SK-N-SH (cell line): ENCODE measurements at regions not wholly inside any gene's neighbourhood (a gene's known extent, or its start where the extent isn't known, plus 50 kb on each side); places are given as distances from the start of the nearest gene placed in this dataset.

Experiments
- CTCF ChIA-PET: fragments of 300-600, 350-600 bp; formaldehyde crosslinking; extraction: SDS; loops from one replicate; lab custom pipeline; 2021; lab: Yijun Ruan, JAX
- POLR2A ChIA-PET: fragments of 350-600 bp; sonication (Branson Sonifier 250); formaldehyde crosslinking; extraction: SDS; loops from one replicate; lab custom pipeline; 2020; ENCODE audit warnings: antibody characterized with exemption, inconsistent platforms; lab: Yijun Ruan, JAX
- DNase-seq: peaks from one replicate; pipeline ENCODE4 v3.0.0; 2012
- H2AFZ ChIP-seq: fragments of 200-600 bp; sonication (generic); 2 replicates; pipeline ENCODE4 v1.8.1; 2016; ENCODE audit warnings: antibody characterized with exemption, mild to moderate bottlenecking, low read depth
- H3F3A ChIP-seq: fragments of 200-600 bp; sonication (generic); replicated peaks from 2 replicates; pipeline ENCODE3; 2016; ENCODE audit warnings: antibody characterized with exemption, mild to moderate bottlenecking; ENCODE audit not compliant: insufficient read depth
- H3K27ac ChIP-seq, 2 experiments: fragments of 200-500 bp in 1 of 2; fragments of 200-600 bp in 1 of 2; sonication (Bioruptor generic) in 1 of 2; sonication (generic), shearing (Covaris generic) in 1 of 2; 2 replicates each; pipeline versions ENCODE4 v1.5.1 to v1.6.1; 2014 to 2016; ENCODE audit warnings: low read depth in 2 of 2, inconsistent platforms in 1 of 2, low read length in 1 of 2, mild to moderate bottlenecking in 1 of 2, mixed read lengths in 1 of 2
- H3K27me3 ChIP-seq: fragments of 200-600 bp; sonication (generic), shearing (Covaris generic); 2 replicates; pipeline ENCODE4 v1.6.1; 2016; ENCODE audit warnings: mixed run types; ENCODE audit not compliant: insufficient read depth
- H3K36me3 ChIP-seq, 2 experiments: fragments of 200-500 bp in 1 of 2; fragments of 200-600 bp in 1 of 2; sonication (Bioruptor generic) in 1 of 2; sonication (generic) in 1 of 2; replicated peaks in 1 of 2; 2 replicates each; pipeline versions ENCODE3 to v1.5.1; 2014 to 2016; ENCODE audit warnings: low read length in 1 of 2, mild to moderate bottlenecking in 1 of 2; ENCODE audit not compliant: insufficient read depth in 2 of 2, control insufficient read depth in 1 of 2
- H3K4me1 ChIP-seq, 2 experiments: fragments of 200-500 bp in 1 of 2; fragments of 200-600 bp in 1 of 2; sonication (Bioruptor generic) in 1 of 2; sonication (generic), shearing (Covaris generic) in 1 of 2; 2 replicates each; pipeline versions ENCODE4 v1.5.1 to v1.6.1; 2014 to 2016; ENCODE audit warnings: low read depth in 1 of 2, low read length in 1 of 2, mixed run types in 1 of 2; ENCODE audit not compliant: insufficient read depth in 2 of 2, control insufficient read depth in 1 of 2
- H3K4me2 ChIP-seq: fragments of 200-600 bp; sonication (generic), shearing (Covaris generic); 2 replicates; pipeline ENCODE4 v1.6.1; 2017; ENCODE audit warnings: mixed run types
- H3K4me3 ChIP-seq, 2 experiments: fragments of 200-500 bp in 1 of 2; fragments of 200-600 bp in 1 of 2; sonication (Bioruptor generic) in 1 of 2; sonication (generic), shearing (Covaris generic) in 1 of 2; 2 replicates each; pipeline versions ENCODE4 v1.5.1 to v1.8.1; 2014 to 2016; ENCODE audit warnings: low read depth in 2 of 2, inconsistent platforms in 1 of 2, low read length in 1 of 2, mild to moderate bottlenecking in 1 of 2, mixed read lengths in 1 of 2, moderate library complexity in 1 of 2
- H3K79me2 ChIP-seq: fragments of 200-600 bp; sonication (generic); 2 replicates; pipeline ENCODE4 v1.8.1; 2017; ENCODE audit warnings: mild to moderate bottlenecking; ENCODE audit not compliant: insufficient read depth
- H3K9ac ChIP-seq: fragments of 200-600 bp; sonication (generic); 2 replicates; pipeline ENCODE4 v1.6.1; 2017; ENCODE audit warnings: mixed run types
- H3K9me2 ChIP-seq: fragments of 200-600 bp; sonication (generic); 2 replicates; pipeline ENCODE4 v1.6.1; 2017; ENCODE audit warnings: mixed run types
- H3K9me3 ChIP-seq: fragments of 200-600 bp; sonication (generic); 2 replicates; pipeline ENCODE4 v1.6.1; 2017; ENCODE audit warnings: mixed run types, mild to moderate bottlenecking, moderate library complexity
- H4K20me1 ChIP-seq: fragments of 200-600 bp; sonication (generic); 2 replicates; pipeline ENCODE4 v1.6.1; 2017; ENCODE audit warnings: mild to moderate bottlenecking, mixed run types; ENCODE audit not compliant: insufficient read depth
- CHD2 ChIP-seq: fragments of 150-350 bp; IDR thresholded peaks from 2 replicates; pipeline ENCODE4 v1.6.1; 2018; ENCODE audit warnings: low read length; ENCODE audit not compliant: partially characterized antibody
- CTCF ChIP-seq: fragments of 200-600 bp; sonication (generic); IDR thresholded peaks from 2 replicates; pipeline ENCODE4 v1.6.1; 2017; ENCODE audit warnings: antibody characterized with exemption, mild to moderate bottlenecking, moderate library complexity
- ELF1 ChIP-seq: IDR thresholded peaks from 2 replicates; pipeline ENCODE4 v1.4.0; 2012
- EP300 ChIP-seq, 2 experiments: IDR thresholded peaks; 2 replicates each; pipeline versions ENCODE4 v1.4.0 to v1.6.1; 2012; ENCODE audit warnings: borderline replicate concordance in 1 of 2, low read depth in 1 of 2, low read length in 1 of 2
- MEF2A ChIP-seq: IDR thresholded peaks from 2 replicates; pipeline ENCODE4 v1.4.0; 2012; ENCODE audit warnings: low read depth, borderline replicate concordance
- NRF1 ChIP-seq: IDR thresholded peaks from 2 replicates; pipeline ENCODE4 v1.6.1; 2012; ENCODE audit warnings: low read depth, mild to moderate bottlenecking, low read length
- RFX5 ChIP-seq: IDR thresholded peaks from 2 replicates; pipeline ENCODE4 v1.6.1; 2012; ENCODE audit warnings: mild to moderate bottlenecking, improper control_type of control experiment, low read length
- SIN3A ChIP-seq: IDR thresholded peaks from 2 replicates; pipeline ENCODE4 v1.6.1; 2012; ENCODE audit warnings: low read depth, mild to moderate bottlenecking, low read length, moderate library complexity, borderline replicate concordance
- TAF1 ChIP-seq: IDR thresholded peaks from 2 replicates; pipeline ENCODE4 v1.6.1; 2012; ENCODE audit warnings: low read depth, mild to moderate bottlenecking, low read length, moderate library complexity, borderline replicate concordance
- WGBS: methylation state at CpG from one replicate; pipeline ENCODE4 v1.1.6; 2017; ENCODE audit warnings: low lambda C conversion rate; 5-methylcytosine and 5-hydroxymethylcytosine counted together
- TF ChIP-seq, protein P1 (sequence below): IDR thresholded peaks from 2 replicates; pipeline ENCODE4 v1.6.1; 2012; ENCODE audit warnings: mild to moderate bottlenecking, low read depth, low read length, moderate library complexity

DNA sequence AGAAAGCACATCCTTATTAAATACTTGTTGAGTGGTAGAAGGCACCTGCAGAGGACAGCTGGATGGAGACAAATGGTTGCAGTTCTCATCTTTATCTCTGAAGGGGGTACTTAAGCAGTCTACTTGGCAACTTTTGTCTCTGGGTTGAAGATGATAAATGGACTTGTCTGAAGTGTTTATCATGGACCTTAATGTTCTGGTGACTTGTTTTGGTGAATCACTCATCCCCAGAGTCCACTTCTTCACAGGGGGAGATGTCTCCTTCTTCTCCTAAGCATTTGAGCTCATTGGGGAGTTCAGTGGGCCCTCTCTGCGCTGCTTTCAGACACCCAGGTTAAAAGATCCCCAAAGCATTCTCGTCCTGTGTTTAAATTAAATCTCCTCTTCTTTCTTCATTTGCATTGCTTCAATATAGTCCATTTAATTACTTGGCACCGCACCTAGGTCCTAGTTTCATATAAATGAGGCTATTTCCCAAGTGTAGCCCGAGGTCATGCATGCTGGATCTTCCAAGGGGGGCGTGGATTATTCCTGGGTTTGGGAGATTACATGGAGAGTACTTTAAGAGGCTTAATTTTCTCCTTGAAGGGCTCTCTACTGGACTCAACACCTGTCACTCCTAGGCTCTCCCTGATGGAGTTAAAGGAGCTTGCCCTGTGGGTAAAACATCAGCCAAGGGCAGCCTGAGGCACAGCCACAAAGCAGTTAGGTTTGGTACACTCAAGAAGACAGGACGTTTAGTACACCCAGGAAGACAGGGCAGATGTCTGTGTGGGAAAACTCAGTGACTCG lies 239.3 kb upstream of the C2CD4B start:
- no peak overlapping the region for H2AFZ ChIP-seq
- no peaks in the 10 kb centered on the region for H4K20me1 ChIP-seq
- POLR2A ChIA-PET = no interaction called here
- WGBS = 82% methylated on average over 7 of the region's 7 CpGs
- peaks cover 60% of the 10 kb centered on the region for H3K79me2 ChIP-seq
- no peak for TF ChIP-seq CTCF
- no peak for DNase-seq
- H3K4me2 ChIP-seq = no peak overlapping the region
- peaks cover 0 to 6% of the 10 kb centered on the region in 2 experiments for H3K36me3 ChIP-seq
- H3K4me3 ChIP-seq = no peak overlapping the region
- H3K4me1 ChIP-seq = peaks cover 5 to 7% of the 10 kb centered on the region in 2 experiments; a peak in 2 of 4 replicates
- H3K9me3 ChIP-seq = peaks cover 8% of the 10 kb centered on the region; the same call in 1 of the 2 replicates
- no peaks in the 10 kb centered on the region for H3K9me2 ChIP-seq
- H3F3A ChIP-seq = peaks cover 4% of the 10 kb centered on the region
- CTCF ChIA-PET = interaction anchor here (0.6 to 6.6 kb wide), 2 partner anchors 12 to 186 kb away, joined by 3 to 33 read pairs; no protein-coding TSS in a partner anchor
- no peak overlapping the region for H3K27ac ChIP-seq
- H3K9ac ChIP-seq = no peak overlapping the region
- H3K27me3 ChIP-seq = no peaks in the 10 kb centered on the region

DNA sequence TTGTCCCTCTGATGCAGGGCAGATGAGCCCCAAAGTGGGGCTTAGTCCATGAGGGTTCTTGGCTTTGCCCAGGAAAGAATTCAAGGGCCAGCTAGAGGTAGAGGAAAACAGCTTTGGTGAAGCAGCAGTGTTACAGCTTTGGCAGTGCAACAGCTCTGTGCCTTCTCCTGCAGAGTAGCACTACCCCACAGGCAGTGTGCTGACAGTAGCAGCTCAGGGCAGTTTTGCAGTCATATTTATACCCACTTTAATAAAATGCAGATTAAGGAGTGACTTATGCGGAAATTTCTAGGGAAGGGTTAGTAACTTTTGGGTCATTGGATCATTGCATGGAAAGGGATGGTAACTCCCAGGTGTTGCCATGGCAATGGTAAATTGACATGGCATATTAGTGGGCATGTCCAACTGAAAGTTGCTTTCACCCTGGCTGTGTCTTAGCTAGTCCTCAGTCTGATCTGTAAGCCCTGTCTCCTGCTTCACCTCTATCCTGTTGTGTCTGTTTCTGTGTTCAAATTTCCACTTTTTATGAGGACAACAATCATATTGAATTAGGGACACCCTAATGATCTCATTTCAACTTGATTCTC lies 241.3 kb upstream of the C2CD4B start:
- DNase-seq = no peak
- H3K9me2 ChIP-seq = no peaks in the 10 kb centered on the region
- peaks cover 4% of the 10 kb centered on the region for H3F3A ChIP-seq
- no peaks in the 10 kb centered on the region for H4K20me1 ChIP-seq
- H3K9ac ChIP-seq = no peak overlapping the region
- H3K4me3 ChIP-seq = no peak overlapping the region
- WGBS = 100% methylated on average over 1 of the region's 1 CpG
- no peaks in the 10 kb centered on the region for H3K27me3 ChIP-seq
- H3K4me1 ChIP-seq = peaks cover 5 to 7% of the 10 kb centered on the region in 2 experiments; a peak in 2 of 4 replicates
- no peaks in the 10 kb centered on the region for H3K9me3 ChIP-seq
- ChIA-PET POLR2A (no interaction called here), CTCF (interaction anchor here (6.6 kb wide), 1 partner anchor 14 kb away, joined by 33 read pairs; no protein-coding TSS in a partner anchor)
- H3K27ac ChIP-seq = no peak overlapping the region
- peaks cover 60% of the 10 kb centered on the region for H3K79me2 ChIP-seq
- H2AFZ ChIP-seq = no peak overlapping the region
- H3K36me3 ChIP-seq = no peaks in the 10 kb centered on the region
- TF ChIP-seq ELF1 = no peak
- no peak for TF ChIP-seq SIN3A
- TF ChIP-seq MEF2A = no peak
- TF ChIP-seq EP300 (IDR thresholded peaks at IDR 0.05; ENCODE audit: borderline replicate concordance in 1 of 2, low read depth in 1 of 2, low read length in 1 of 2) = no peak
- no peak for TF ChIP-seq CHD2
- no peak for TF ChIP-seq RFX5
- TF ChIP-seq, protein P1, sequence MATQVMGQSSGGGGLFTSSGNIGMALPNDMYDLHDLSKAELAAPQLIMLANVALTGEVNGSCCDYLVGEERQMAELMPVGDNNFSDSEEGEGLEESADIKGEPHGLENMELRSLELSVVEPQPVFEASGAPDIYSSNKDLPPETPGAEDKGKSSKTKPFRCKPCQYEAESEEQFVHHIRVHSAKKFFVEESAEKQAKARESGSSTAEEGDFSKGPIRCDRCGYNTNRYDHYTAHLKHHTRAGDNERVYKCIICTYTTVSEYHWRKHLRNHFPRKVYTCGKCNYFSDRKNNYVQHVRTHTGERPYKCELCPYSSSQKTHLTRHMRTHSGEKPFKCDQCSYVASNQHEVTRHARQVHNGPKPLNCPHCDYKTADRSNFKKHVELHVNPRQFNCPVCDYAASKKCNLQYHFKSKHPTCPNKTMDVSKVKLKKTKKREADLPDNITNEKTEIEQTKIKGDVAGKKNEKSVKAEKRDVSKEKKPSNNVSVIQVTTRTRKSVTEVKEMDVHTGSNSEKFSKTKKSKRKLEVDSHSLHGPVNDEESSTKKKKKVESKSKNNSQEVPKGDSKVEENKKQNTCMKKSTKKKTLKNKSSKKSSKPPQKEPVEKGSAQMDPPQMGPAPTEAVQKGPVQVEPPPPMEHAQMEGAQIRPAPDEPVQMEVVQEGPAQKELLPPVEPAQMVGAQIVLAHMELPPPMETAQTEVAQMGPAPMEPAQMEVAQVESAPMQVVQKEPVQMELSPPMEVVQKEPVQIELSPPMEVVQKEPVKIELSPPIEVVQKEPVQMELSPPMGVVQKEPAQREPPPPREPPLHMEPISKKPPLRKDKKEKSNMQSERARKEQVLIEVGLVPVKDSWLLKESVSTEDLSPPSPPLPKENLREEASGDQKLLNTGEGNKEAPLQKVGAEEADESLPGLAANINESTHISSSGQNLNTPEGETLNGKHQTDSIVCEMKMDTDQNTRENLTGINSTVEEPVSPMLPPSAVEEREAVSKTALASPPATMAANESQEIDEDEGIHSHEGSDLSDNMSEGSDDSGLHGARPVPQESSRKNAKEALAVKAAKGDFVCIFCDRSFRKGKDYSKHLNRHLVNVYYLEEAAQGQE = no peak
- no peak for TF ChIP-seq NRF1
- no peak for TF ChIP-seq TAF1
- no peak overlapping the region for H3K4me2 ChIP-seq
